RWPE1 (cell line): ENCODE measurements at regions not wholly inside any gene's neighbourhood (a gene's known extent, or its start where the extent isn't known, plus 50 kb on each side); places are given as distances from the start of the nearest gene placed in this dataset.
"Not testable (repeated sequence)": the region's sequence is repeated elsewhere in the genome, so short reads cannot be mapped to it uniquely, and the experiment has no call there.

Experiments used
- CTCF ChIA-PET: fragments of 350-600 bp; sonication (Branson Sonifier 250); formaldehyde crosslinking; extraction: SDS; loops from one replicate; lab custom pipeline; 2021; lab: Yijun Ruan, JAX
- POLR2A ChIA-PET: fragments of 400-600 bp; formaldehyde crosslinking; extraction: SDS; loops from one replicate; lab custom pipeline; 2020; ENCODE audit warnings: antibody characterized with exemption; ENCODE audit not compliant: low non-redundant PET; lab: Yijun Ruan, JAX
- DNase-seq: peaks from one replicate; pipeline ENCODE4 v3.0.0; 2012; ENCODE audit warnings: low spot score
- H3K27ac ChIP-seq: fragments of 450-650 bp; 2 replicates; pipeline ENCODE4 v1.5.1; 2017
- TF ChIP-seq, protein P1 (sequence below): fragments of 450-650 bp; conservative IDR thresholded peaks from 2 replicates; pipeline ENCODE4 v1.5.1; 2017; ENCODE audit warnings: low read depth, mild to moderate bottlenecking

DNA sequence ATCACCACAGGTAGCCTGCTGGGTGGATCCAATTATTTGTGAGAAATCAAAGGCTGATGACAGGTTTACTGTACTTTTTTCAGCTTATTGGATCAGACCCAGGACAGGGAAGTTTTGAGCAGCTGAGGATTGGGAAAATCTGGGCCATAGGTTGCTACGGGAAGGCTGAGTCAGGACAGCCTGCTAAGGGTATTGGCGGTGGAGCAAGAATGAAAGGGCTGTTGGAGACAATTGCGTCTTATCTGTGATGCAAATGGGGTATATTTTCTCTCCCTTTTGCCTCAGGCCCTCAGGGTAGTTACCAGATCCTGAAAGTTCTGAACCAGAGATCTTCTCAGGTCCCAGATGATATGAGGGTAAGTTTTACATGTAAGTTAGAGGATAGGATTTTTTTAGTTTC lies 317.7 kb downstream of the EDEM1 start:
- ChIA-PET POLR2A (no interaction called here), CTCF (no interaction called here)
- DNase-seq, result no peak
- TF ChIP-seq, protein P1, sequence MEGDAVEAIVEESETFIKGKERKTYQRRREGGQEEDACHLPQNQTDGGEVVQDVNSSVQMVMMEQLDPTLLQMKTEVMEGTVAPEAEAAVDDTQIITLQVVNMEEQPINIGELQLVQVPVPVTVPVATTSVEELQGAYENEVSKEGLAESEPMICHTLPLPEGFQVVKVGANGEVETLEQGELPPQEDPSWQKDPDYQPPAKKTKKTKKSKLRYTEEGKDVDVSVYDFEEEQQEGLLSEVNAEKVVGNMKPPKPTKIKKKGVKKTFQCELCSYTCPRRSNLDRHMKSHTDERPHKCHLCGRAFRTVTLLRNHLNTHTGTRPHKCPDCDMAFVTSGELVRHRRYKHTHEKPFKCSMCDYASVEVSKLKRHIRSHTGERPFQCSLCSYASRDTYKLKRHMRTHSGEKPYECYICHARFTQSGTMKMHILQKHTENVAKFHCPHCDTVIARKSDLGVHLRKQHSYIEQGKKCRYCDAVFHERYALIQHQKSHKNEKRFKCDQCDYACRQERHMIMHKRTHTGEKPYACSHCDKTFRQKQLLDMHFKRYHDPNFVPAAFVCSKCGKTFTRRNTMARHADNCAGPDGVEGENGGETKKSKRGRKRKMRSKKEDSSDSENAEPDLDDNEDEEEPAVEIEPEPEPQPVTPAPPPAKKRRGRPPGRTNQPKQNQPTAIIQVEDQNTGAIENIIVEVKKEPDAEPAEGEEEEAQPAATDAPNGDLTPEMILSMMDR, result no peak
- no peak overlapping the region for H3K27ac ChIP-seq

DNA sequence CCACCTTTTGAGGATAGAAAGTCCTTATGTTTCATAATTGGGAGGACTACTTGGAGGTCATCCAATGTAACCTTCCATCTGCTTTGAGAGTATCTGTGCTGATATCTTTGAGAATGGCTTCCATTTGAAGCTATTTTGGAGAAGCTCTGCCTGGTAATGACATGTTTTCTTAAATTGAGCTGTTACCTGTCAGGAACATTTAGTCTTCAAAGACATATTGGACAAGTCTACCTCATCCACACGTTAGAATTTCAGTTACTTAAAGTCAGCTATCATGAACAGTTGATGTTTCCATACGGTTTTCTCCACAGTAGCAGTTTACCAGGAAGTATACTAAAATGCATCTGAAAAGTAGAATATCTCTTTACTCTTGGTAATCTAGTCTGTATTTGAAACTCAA lies 318.5 kb downstream of the EDEM1 start:
- ChIA-PET POLR2A (no interaction called here), CTCF (no interaction called here)
- no peak for DNase-seq
- no peak overlapping the region for H3K27ac ChIP-seq
- TF ChIP-seq, protein P1, result no peak

DNA sequence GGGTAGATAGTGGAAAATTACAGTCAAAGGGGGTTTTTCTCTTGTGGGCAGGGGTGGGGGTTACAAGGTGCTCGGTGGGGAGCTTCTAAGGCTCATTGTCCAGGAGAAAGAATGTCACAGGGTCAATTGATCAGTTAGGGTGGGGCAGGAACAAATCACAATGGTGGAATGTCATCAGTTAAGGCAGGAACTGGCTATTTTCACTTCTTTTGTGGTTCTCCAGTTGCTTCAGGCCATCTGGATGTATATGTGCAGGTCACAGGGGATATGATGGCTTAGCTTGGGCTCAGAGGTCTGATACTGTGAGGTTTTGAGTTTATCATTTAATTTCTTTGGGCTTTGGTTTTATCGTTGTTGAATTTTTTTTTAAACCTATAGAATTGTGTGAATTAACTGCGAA lies 321.4 kb downstream of the EDEM1 start:
- DNase-seq, CTCF ChIA-PET, H3K27ac ChIP-seq, POLR2A ChIA-PET: not testable (repeated sequence)

DNA sequence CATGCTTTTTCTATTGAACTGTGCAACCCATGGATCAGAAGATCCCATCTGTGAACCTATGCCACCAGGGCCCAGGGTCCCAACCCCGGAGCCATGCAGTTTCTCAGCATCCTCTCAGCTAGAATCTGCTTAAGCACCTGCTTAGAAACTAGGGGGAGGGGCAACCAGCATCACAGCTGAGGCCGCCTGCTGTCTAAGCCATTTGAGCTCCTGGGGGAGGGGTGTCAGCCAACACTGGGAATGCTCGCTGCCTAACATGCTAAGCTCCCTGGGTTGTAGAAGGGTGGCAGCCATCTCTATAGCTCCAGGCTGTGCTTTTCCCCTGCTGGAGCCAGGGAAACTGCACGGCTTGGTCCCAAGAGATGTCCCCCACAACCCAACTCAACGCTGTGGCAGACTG lies 322.8 kb downstream of the EDEM1 start:
- DNase-seq, result no peak
- TF ChIP-seq, protein P1, result no peak
- H3K27ac ChIP-seq, result no peak overlapping the region
- ChIA-PET POLR2A (no interaction called here), CTCF (no interaction called here)

DNA sequence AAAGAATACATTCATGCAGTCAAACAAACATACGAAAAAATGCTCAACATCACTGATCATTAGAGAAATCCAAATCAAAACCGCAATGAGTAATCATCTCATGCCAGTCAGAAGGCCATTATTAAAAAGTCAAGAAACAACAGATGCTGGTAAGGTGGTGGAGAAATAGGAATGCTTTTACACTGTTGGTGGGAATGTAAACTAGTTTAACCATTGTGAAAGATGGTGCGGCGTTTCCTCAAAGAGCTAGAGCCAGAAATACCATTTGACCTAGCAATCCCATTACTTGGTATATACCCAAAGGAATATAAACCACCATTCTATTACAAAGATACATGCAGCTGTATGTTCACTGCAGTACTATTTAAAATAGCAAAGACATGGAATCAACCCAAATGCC lies 330.4 kb downstream of the EDEM1 start:
- ChIA-PET POLR2A (no interaction called here), CTCF (no interaction called here)

DNA sequence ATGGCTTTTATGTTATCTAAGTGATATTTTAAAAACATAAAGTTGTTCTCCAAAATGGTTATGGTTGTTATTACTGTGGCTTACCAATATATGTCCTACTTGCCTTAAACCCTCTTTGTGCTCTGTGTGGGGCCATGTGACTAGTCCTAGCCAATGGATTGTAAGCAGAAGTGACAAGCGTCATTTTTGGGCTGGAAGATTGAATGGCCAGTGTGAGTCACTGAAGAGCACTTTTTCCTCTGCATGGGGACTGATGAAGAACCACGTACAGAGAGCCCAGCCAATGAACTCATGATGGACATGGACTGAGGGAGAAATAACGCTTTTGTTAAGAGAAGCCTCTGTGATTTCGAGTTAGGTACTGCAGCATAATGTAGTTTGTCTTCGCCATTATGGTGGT lies 332.7 kb downstream of the EDEM1 start:
- no peak overlapping the region for H3K27ac ChIP-seq
- TF ChIP-seq, protein P1, result no peak
- DNase-seq, result no peak
- ChIA-PET CTCF (no interaction called here), POLR2A (no interaction called here)

More for the DNA sequence above, 330.4 kb downstream of the EDEM1 start:
- H3K27ac ChIP-seq, result no peak overlapping the region
- DNase-seq, result no peak
- TF ChIP-seq, protein P1, result no peak

DNA sequence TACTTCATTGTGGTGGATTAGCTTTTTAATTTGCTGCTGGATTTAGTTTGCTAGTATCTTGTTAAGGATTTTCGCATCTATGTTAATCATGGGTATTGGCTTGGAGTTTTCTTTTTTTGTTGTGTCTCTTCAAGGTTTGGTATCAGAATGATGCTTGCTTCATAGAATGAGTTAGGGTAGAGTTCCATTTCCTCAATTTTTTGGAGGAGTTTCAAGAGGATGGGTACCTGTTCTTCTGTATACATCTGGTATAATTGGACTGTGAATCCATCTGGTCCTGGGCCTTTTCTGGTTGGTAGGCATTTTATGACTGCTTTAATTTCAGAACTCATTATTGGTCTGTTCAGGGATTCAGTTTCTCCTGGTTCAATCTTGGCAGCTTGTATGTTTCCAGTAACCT lies 335.6 kb downstream of the EDEM1 start:
- H3K27ac ChIP-seq, result no peak overlapping the region
- no peak for DNase-seq
- ChIA-PET CTCF (no interaction called here), POLR2A (no interaction called here)
- TF ChIP-seq, protein P1, result no peak
